ENCODE measurements at regions not wholly inside any gene's neighbourhood (a gene's known extent, or its start where the extent isn't known, plus 50 kb on each side); places are given as distances from the start of the nearest gene placed in this dataset.

DNA sequence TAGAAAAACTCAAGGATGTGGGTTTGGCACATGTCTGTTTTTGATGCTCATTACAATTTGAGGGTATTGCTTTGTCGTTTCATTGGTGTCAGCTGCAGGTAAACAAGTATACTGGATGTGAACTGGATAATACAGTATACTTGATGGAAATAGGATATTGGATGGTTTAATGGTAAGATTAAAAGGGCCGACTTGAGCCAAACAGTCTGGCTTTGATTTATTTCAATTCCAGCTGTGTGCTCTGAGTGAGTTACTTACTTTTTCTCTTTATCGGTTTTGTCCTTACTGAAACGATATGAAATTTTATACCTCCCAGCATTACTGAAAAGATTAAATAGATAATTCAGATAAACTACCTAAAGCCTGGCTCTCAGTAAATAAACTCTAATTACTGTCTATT, 227.6 kb downstream of the ASXL3 start:
- no peak for DNase-seq

- DNase-seq, result no peak
These were observed 226.2 kb downstream of the ASXL3 start for GRCh38 chr18:33804258-33804657.

- DNase-seq, result no peak
These were observed 225.6 kb downstream of the ASXL3 start for GRCh38 chr18:33803636-33804035.

GRCh38 chr18:33802955-33803354, 224.9 kb downstream of the ASXL3 start:
- DNase-seq, result no peak

Data from midbrain (tissue), 1 donor.